ENCODE measurements at regions not wholly inside any gene's neighbourhood (a gene's known extent, or its start where the extent isn't known, plus 50 kb on each side); places are given as distances from the start of the nearest gene placed in this dataset.

- TF ChIP-seq Cebpa-rat (IDR thresholded peaks at IDR 0.05), result no peak
- peaks cover 27% of the 10 kb centered on the region for H3K9me3 ChIP-seq
- H3K4me3 ChIP-seq, result no peak overlapping the region
- no peaks in the 10 kb centered on the region for H3K36me3 ChIP-seq
- H4K20me1 ChIP-seq, result no peaks in the 10 kb centered on the region
- H3K4me2 ChIP-seq, result no peak overlapping the region
- H3K27me3 ChIP-seq, result no peaks in the 10 kb centered on the region
- H3K27ac ChIP-seq, result no peak overlapping the region
- no peak overlapping the region for H3K9ac ChIP-seq
- H3K4me1 ChIP-seq, result no peaks in the 10 kb centered on the region
Measured at GRCh38 chr2:221074238-221074637, 497.9 kb downstream of the EPHA4 start.

GRCh38 chr2:221075203-221075602 is 496.9 kb downstream of the EPHA4 start:
- Histone ChIP-seq H3K4me2 (no peak overlapping the region), H3K4me3 (no peak overlapping the region), H3K9ac (no peak overlapping the region), H3K36me3 (no peaks in the 10 kb centered on the region), H3K27me3 (no peaks in the 10 kb centered on the region), H3K4me1 (no peaks in the 10 kb centered on the region), H4K20me1 (no peaks in the 10 kb centered on the region), H3K27ac (no peak overlapping the region), H3K9me3 (peaks cover 25% of the 10 kb centered on the region)
- TF ChIP-seq Cebpa-rat (IDR thresholded peaks at IDR 0.05), result no peak

GRCh38 chr2:221077251-221077650 is 494.9 kb downstream of the EPHA4 start:
- Histone ChIP-seq H3K27ac (no peak overlapping the region), H3K4me1 (no peaks in the 10 kb centered on the region), H3K4me2 (no peak overlapping the region), H3K4me3 (no peak overlapping the region), H4K20me1 (no peaks in the 10 kb centered on the region), H3K27me3 (no peaks in the 10 kb centered on the region), H3K36me3 (no peaks in the 10 kb centered on the region), H3K9ac (no peak overlapping the region), H3K9me3 (peaks cover 5% of the 10 kb centered on the region)
- TF ChIP-seq Cebpa-rat (IDR thresholded peaks at IDR 0.05), result no peak

GRCh38 chr2:221077799-221078198 is 494.3 kb downstream of the EPHA4 start:
- H4K20me1 ChIP-seq, result no peaks in the 10 kb centered on the region
- no peak overlapping the region for H3K4me2 ChIP-seq
- no peaks in the 10 kb centered on the region for H3K4me1 ChIP-seq
- H3K4me3 ChIP-seq, result no peak overlapping the region
- H3K9me3 ChIP-seq, result no peaks in the 10 kb centered on the region; the same call in 1 of the 2 replicates
- H3K27me3 ChIP-seq, result no peaks in the 10 kb centered on the region
- no peak overlapping the region for H3K27ac ChIP-seq
- H3K36me3 ChIP-seq, result no peaks in the 10 kb centered on the region
- no peak overlapping the region for H3K9ac ChIP-seq
- no peak for TF ChIP-seq Cebpa-rat (IDR thresholded peaks at IDR 0.05)

- Histone ChIP-seq H3K36me3 (no peaks in the 10 kb centered on the region), H3K4me1 (no peaks in the 10 kb centered on the region), H4K20me1 (no peaks in the 10 kb centered on the region), H3K9me3 (no peaks in the 10 kb centered on the region), H3K9ac (no peak overlapping the region), H3K4me3 (no peak overlapping the region), H3K4me2 (no peak overlapping the region), H3K27ac (no peak overlapping the region), H3K27me3 (no peaks in the 10 kb centered on the region)
- TF ChIP-seq Cebpa-rat (IDR thresholded peaks at IDR 0.05), result no peak
Measured at GRCh38 chr2:221085341-221085900, 486.7 kb downstream of the EPHA4 start.

GRCh38 chr2:221085936-221086335 is 486.2 kb downstream of the EPHA4 start:
- H4K20me1 ChIP-seq, result no peaks in the 10 kb centered on the region
- no peaks in the 10 kb centered on the region for H3K9me3 ChIP-seq
- H3K4me2 ChIP-seq, result no peak overlapping the region
- no peaks in the 10 kb centered on the region for H3K4me1 ChIP-seq
- no peak overlapping the region for H3K4me3 ChIP-seq
- no peaks in the 10 kb centered on the region for H3K36me3 ChIP-seq
- no peak for TF ChIP-seq Cebpa-rat (IDR thresholded peaks at IDR 0.05)
- H3K27me3 ChIP-seq, result no peaks in the 10 kb centered on the region
- H3K27ac ChIP-seq, result no peak overlapping the region
- no peak overlapping the region for H3K9ac ChIP-seq

GRCh38 chr2:221087779-221088178 is 484.3 kb downstream of the EPHA4 start:
- Histone ChIP-seq H3K9me3 (no peaks in the 10 kb centered on the region), H3K4me2 (no peak overlapping the region), H3K4me3 (no peak overlapping the region), H3K36me3 (no peaks in the 10 kb centered on the region), H3K27me3 (no peaks in the 10 kb centered on the region), H3K4me1 (no peaks in the 10 kb centered on the region), H4K20me1 (no peaks in the 10 kb centered on the region), H3K27ac (no peak overlapping the region), H3K9ac (no peak overlapping the region)
- no peak for TF ChIP-seq Cebpa-rat (IDR thresholded peaks at IDR 0.05)

- no peaks in the 10 kb centered on the region for H3K27me3 ChIP-seq
- no peaks in the 10 kb centered on the region for H4K20me1 ChIP-seq
- no peak overlapping the region for H3K4me2 ChIP-seq
- TF ChIP-seq Cebpa-rat (IDR thresholded peaks at IDR 0.05), result no peak
- no peaks in the 10 kb centered on the region for H3K36me3 ChIP-seq
- H3K9me3 ChIP-seq, result no peaks in the 10 kb centered on the region
- no peak overlapping the region for H3K27ac ChIP-seq
- H3K4me1 ChIP-seq, result no peaks in the 10 kb centered on the region
- H3K9ac ChIP-seq, result no peak overlapping the region
- H3K4me3 ChIP-seq, result no peak overlapping the region
Measured at GRCh38 chr2:221088506-221088905, 483.6 kb downstream of the EPHA4 start.

GRCh38 chr2:221095356-221095755 is 476.7 kb downstream of the EPHA4 start:
- TF ChIP-seq Cebpa-rat (IDR thresholded peaks at IDR 0.05), result no peak
- Histone ChIP-seq H3K9me3 (0 out of 2 replicates have a peak, but pooled peaks cover 2% of the 10 kb centered on the region), H3K4me3 (no peak overlapping the region), H3K27me3 (no peaks in the 10 kb centered on the region), H4K20me1 (no peaks in the 10 kb centered on the region), H3K4me2 (no peak overlapping the region), H3K9ac (no peak overlapping the region), H3K27ac (no peak overlapping the region), H3K4me1 (no peaks in the 10 kb centered on the region), H3K36me3 (no peaks in the 10 kb centered on the region)

GRCh38 chr2:221096706-221097567 is 475.2 kb downstream of the EPHA4 start:
- no peak overlapping the region for H3K27ac ChIP-seq
- H3K4me3 ChIP-seq, result no peak overlapping the region
- TF ChIP-seq Cebpa-rat (IDR thresholded peaks at IDR 0.05), result no peak
- no peaks in the 10 kb centered on the region for H3K36me3 ChIP-seq
- H3K27me3 ChIP-seq, result no peaks in the 10 kb centered on the region
- H4K20me1 ChIP-seq, result no peaks in the 10 kb centered on the region
- H3K9ac ChIP-seq, result no peak overlapping the region
- H3K9me3 ChIP-seq, result 0 out of 2 replicates have a peak, but pooled peaks cover 2% of the 10 kb centered on the region
- H3K4me2 ChIP-seq, result no peak overlapping the region
- H3K4me1 ChIP-seq, result no peaks in the 10 kb centered on the region
